ENCODE measurements at regions not wholly inside any gene's neighbourhood (a gene's known extent, or its start where the extent isn't known, plus 50 kb on each side); places are given as distances from the start of the nearest gene placed in this dataset.

DNA sequence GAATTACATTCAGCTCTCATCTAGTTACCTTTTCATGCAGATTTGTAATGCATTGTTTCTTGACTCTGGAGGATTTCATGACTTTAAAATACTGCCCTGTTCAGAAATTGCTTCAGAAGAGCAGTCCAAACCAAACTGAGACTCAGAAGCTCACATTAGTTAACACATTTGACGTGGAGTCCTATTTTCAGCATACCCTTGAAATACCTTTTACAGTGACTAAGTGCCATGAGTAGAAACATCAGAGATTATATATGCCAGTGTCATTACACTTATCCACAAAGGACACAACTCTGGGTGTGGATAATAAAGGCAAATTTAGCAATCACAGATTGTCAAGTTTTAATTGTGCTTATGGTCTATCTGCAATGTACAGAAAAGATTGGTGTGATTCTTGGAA lies 459.6 kb downstream of the FRK start:
- TF ChIP-seq, protein P1, sequence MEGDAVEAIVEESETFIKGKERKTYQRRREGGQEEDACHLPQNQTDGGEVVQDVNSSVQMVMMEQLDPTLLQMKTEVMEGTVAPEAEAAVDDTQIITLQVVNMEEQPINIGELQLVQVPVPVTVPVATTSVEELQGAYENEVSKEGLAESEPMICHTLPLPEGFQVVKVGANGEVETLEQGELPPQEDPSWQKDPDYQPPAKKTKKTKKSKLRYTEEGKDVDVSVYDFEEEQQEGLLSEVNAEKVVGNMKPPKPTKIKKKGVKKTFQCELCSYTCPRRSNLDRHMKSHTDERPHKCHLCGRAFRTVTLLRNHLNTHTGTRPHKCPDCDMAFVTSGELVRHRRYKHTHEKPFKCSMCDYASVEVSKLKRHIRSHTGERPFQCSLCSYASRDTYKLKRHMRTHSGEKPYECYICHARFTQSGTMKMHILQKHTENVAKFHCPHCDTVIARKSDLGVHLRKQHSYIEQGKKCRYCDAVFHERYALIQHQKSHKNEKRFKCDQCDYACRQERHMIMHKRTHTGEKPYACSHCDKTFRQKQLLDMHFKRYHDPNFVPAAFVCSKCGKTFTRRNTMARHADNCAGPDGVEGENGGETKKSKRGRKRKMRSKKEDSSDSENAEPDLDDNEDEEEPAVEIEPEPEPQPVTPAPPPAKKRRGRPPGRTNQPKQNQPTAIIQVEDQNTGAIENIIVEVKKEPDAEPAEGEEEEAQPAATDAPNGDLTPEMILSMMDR (IDR thresholded peaks at IDR 0.05): no peak
- TF ChIP-seq EP300 (IDR thresholded peaks at IDR 0.05) (no peak), KDM1A (IDR thresholded peaks at IDR 0.05; ENCODE audit: low read depth) (no peak), MYC (IDR thresholded peaks at IDR 0.05; ENCODE audit: borderline replicate concordance, low read length) (no peak), RAD21 (conservative IDR thresholded peaks at IDR 0.05 in 1 of 2, IDR thresholded peaks at IDR 0.05 in 1 of 2) (no peak), POLR2A (IDR thresholded peaks at IDR 0.05; ENCODE audit: low read length) (no peak), ZSCAN20 (CRISPR knock-in tag; IDR thresholded peaks at IDR 0.05) (no peak)
- TF ChIP-seq, protein P2, sequence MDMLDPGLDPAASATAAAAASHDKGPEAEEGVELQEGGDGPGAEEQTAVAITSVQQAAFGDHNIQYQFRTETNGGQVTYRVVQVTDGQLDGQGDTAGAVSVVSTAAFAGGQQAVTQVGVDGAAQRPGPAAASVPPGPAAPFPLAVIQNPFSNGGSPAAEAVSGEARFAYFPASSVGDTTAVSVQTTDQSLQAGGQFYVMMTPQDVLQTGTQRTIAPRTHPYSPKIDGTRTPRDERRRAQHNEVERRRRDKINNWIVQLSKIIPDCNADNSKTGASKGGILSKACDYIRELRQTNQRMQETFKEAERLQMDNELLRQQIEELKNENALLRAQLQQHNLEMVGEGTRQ (IDR thresholded peaks at IDR 0.05): no peak
